ENCODE measurements at regions not wholly inside any gene's neighbourhood (a gene's known extent, or its start where the extent isn't known, plus 50 kb on each side); places are given as distances from the start of the nearest gene placed in this dataset.

- H3K27me3 ChIP-seq: peaks cover 0 to 40% of the 10 kb centered on the region in 2 donors
Measured at GRCh38 chr5:88657906-88658775, 224.8 kb downstream of the MEF2C start.

GRCh38 chr5:88657136-88657535 lies 225.8 kb downstream of the MEF2C start:
- no peak overlapping the region for H3K4me3 ChIP-seq
- H3K27ac ChIP-seq: no peak overlapping the region
- H3K27me3 ChIP-seq: peaks cover 0 to 37% of the 10 kb centered on the region in 2 donors
- intact Hi-C loops (cut with DNase I; ENCODE audit: low total_unique reads): no loop called here
- H3K9me3 ChIP-seq: no peaks in the 10 kb centered on the region
- H3K36me3 ChIP-seq: no peaks in the 10 kb centered on the region
- TF ChIP-seq CTCF (IDR thresholded peaks at IDR 0.05): no peak
- DNase-seq: no peak
- peaks cover 0 to 20% (median 12%) of the 10 kb centered on the region in 4 donors for H3K4me1 ChIP-seq

More at GRCh38 chr5:88657906-88658775, 224.8 kb downstream of the MEF2C start:
- Histone ChIP-seq H3K27ac (no peak overlapping the region), H3K4me3 (no peak overlapping the region), H3K9me3 (no peaks in the 10 kb centered on the region), H3K4me1 (peaks cover 0 to 20% (median 12%) of the 10 kb centered on the region in 4 donors), H3K36me3 (no peaks in the 10 kb centered on the region)
- intact Hi-C loops (cut with DNase I; ENCODE audit: low total_unique reads): no loop called here
- no peak for TF ChIP-seq CTCF (IDR thresholded peaks at IDR 0.05)
- DNase-seq: no peak

- H3K4me3 ChIP-seq: no peak overlapping the region
- no peaks in the 10 kb centered on the region for H3K9me3 ChIP-seq
- peaks cover 0 to 16% (median 10%) of the 10 kb centered on the region in 4 donors for H3K4me1 ChIP-seq
- intact Hi-C loops (cut with DNase I; ENCODE audit: low total_unique reads): no loop called here
- peaks cover 0 to 33% of the 10 kb centered on the region in 2 donors for H3K27me3 ChIP-seq
- no peak for DNase-seq
- no peaks in the 10 kb centered on the region for H3K36me3 ChIP-seq
- H3K27ac ChIP-seq: no peak overlapping the region
- TF ChIP-seq CTCF (IDR thresholded peaks at IDR 0.05): no peak
Measured at GRCh38 chr5:88656221-88656950, 226.6 kb downstream of the MEF2C start.

GRCh38 chr5:88653471-88653870 lies 229.5 kb downstream of the MEF2C start:
- Histone ChIP-seq H3K4me3 (no peak overlapping the region), H3K27me3 (peaks cover 0 to 20% of the 10 kb centered on the region in 2 donors), H3K4me1 (no peaks in the 10 kb centered on the region), H3K27ac (no peak overlapping the region), H3K9me3 (no peaks in the 10 kb centered on the region), H3K36me3 (no peaks in the 10 kb centered on the region)
- TF ChIP-seq CTCF (IDR thresholded peaks at IDR 0.05): no peak
- DNase-seq: no peak
- intact Hi-C loops (cut with DNase I; ENCODE audit: low total_unique reads): no loop called here

- Histone ChIP-seq H3K4me1 (no peaks in the 10 kb centered on the region), H3K9me3 (no peaks in the 10 kb centered on the region), H3K27me3 (peaks cover 0 to 16% of the 10 kb centered on the region in 2 donors), H3K27ac (no peak overlapping the region), H3K36me3 (no peaks in the 10 kb centered on the region), H3K4me3 (no peak overlapping the region)
- intact Hi-C loops (cut with DNase I; ENCODE audit: low total_unique reads): no loop called here
- DNase-seq: no peak
- TF ChIP-seq CTCF (IDR thresholded peaks at IDR 0.05): no peak
Measured at GRCh38 chr5:88647901-88648300, 235.1 kb downstream of the MEF2C start.
